Mesendoderm (in vitro differentiated cells): ENCODE measurements at regions not wholly inside any gene's neighbourhood (a gene's known extent, or its start where the extent isn't known, plus 50 kb on each side); places are given as distances from the start of the nearest gene placed in this dataset.
"Not testable (repeated sequence)": the region's sequence is repeated elsewhere in the genome, so short reads cannot be mapped to it uniquely, and the experiment has no call there.

Source experiments
- DNase-seq: peaks from one replicate; pipeline ENCODE4 v3.0.0; 2013
- H2AK5ac ChIP-seq: 2 replicates; pipeline ENCODE4 v1.6.1; 2013; ENCODE audit warnings: low read length, inconsistent platforms
- H2BK120ac ChIP-seq: 2 replicates; pipeline ENCODE4 v1.6.1; 2013; ENCODE audit warnings: low read depth, mild to moderate bottlenecking, low read length, moderate library complexity, mixed read lengths
- H2BK15ac ChIP-seq: replicated peaks from 2 replicates; pipeline ENCODE4 v1.6.1; 2013; ENCODE audit warnings: low read depth, mild to moderate bottlenecking, moderate library complexity
- H2BK5ac ChIP-seq: 2 replicates; pipeline ENCODE4 v1.6.1; 2013; ENCODE audit warnings: low read length, inconsistent platforms
- H3K18ac ChIP-seq: 2 replicates; pipeline ENCODE4 v1.6.1; 2013; ENCODE audit warnings: mild to moderate bottlenecking, low read length, mixed read lengths
- H3K23ac ChIP-seq: one replicate; pipeline ENCODE4 v1.6.1; 2013; ENCODE audit warnings: low read length
- H3K27ac ChIP-seq: 2 replicates; pipeline ENCODE4 v1.5.1; 2013; ENCODE audit warnings: low read depth, mild to moderate bottlenecking, inconsistent platforms, low read length, moderate library complexity
- H3K27me3 ChIP-seq: 2 replicates; pipeline ENCODE4 v1.6.1; 2013; ENCODE audit warnings: low read length, control low read depth, mild to moderate bottlenecking, inconsistent platforms; ENCODE audit not compliant: insufficient read depth, poor library complexity
- H3K36me3 ChIP-seq: 2 replicates; pipeline ENCODE4 v1.6.1; 2013; ENCODE audit warnings: low read length, inconsistent platforms; ENCODE audit not compliant: control insufficient read depth, insufficient read depth
- H3K4ac ChIP-seq: one replicate; pipeline ENCODE4 v1.6.1; 2013; ENCODE audit warnings: low read depth, mild to moderate bottlenecking, low read length, moderate library complexity
- H3K4me1 ChIP-seq: 2 replicates; pipeline ENCODE4 v1.6.1; 2013; ENCODE audit warnings: low read depth, low read length, inconsistent platforms; ENCODE audit not compliant: control insufficient read depth
- H3K4me2 ChIP-seq: 2 replicates; pipeline ENCODE4 v1.6.1; 2013; ENCODE audit warnings: low read length
- H3K4me3 ChIP-seq: 2 replicates; pipeline ENCODE4 v1.5.1; 2013; ENCODE audit warnings: mild to moderate bottlenecking, low read length
- H3K56ac ChIP-seq: one replicate; pipeline ENCODE4 v1.6.1; 2013; ENCODE audit warnings: low read length
- H3K79me1 ChIP-seq: 2 replicates; pipeline ENCODE4 v1.6.1; 2013; ENCODE audit warnings: low read length, inconsistent platforms
- H3K79me2 ChIP-seq: 2 replicates; pipeline ENCODE4 v1.6.1; 2013; ENCODE audit warnings: mild to moderate bottlenecking, low read length; ENCODE audit not compliant: control insufficient read depth, insufficient read depth
- H3K9ac ChIP-seq: 2 replicates; pipeline ENCODE4 v1.6.1; 2013; ENCODE audit warnings: low read length, inconsistent platforms
- H4K5ac ChIP-seq: one replicate; pipeline ENCODE4 v1.6.1; 2013; ENCODE audit warnings: low read length
- H4K8ac ChIP-seq: one replicate; pipeline ENCODE4 v1.6.1; 2013; ENCODE audit warnings: low read depth, mild to moderate bottlenecking, control low read depth, low read length, moderate library complexity
- WGBS: extraction: QIAGEN DNeasy Blood & Tissue Kit; methylation state at CpG from one replicate; pipeline ENCODE4 v1.1.7; 2013; ENCODE audit warnings: low lambda C conversion rate, missing lambda C conversion rate; ENCODE audit not compliant: insufficient coverage; ENCODE audit errors: extremely low coverage; 5-methylcytosine and 5-hydroxymethylcytosine counted together

GRCh38 chr12:72746048-72746447, 473.9 kb downstream of the TRHDE start:
- Histone ChIP-seq H2BK120ac (no peak overlapping the region), H2BK15ac (no peak overlapping the region), H3K4me1 (no peaks in the 10 kb centered on the region), H3K4me3 (no peak overlapping the region), H3K27ac (no peak overlapping the region), H3K9ac (no peak overlapping the region), H3K23ac (no peak overlapping the region), H4K5ac (no peak overlapping the region), H3K4ac (no peak overlapping the region), H2BK5ac (no peak overlapping the region), H3K56ac (no peak overlapping the region), H4K8ac (no peak overlapping the region), H3K36me3 (no peaks in the 10 kb centered on the region), H3K27me3 (no peaks in the 10 kb centered on the region), H3K79me2 (no peaks in the 10 kb centered on the region), H2AK5ac (no peak overlapping the region), H3K79me1 (no peaks in the 10 kb centered on the region), H3K4me2 (no peak overlapping the region), H3K18ac (no peak overlapping the region)
- no CpG with 5 or more reads among the region's 2 CpGs for WGBS
- DNase-seq, result no peak

- WGBS, result no CpG with 5 or more reads among the region's 4 CpGs
- no peak overlapping the region for H4K5ac ChIP-seq
- H3K4me2 ChIP-seq, result no peak overlapping the region
- H3K79me1 ChIP-seq, result no peaks in the 10 kb centered on the region
- H3K9ac ChIP-seq, result no peak overlapping the region
- no peak overlapping the region for H4K8ac ChIP-seq
- H3K56ac ChIP-seq, result no peak overlapping the region
- no peaks in the 10 kb centered on the region for H3K27me3 ChIP-seq
- no peak overlapping the region for H2BK120ac ChIP-seq
- H3K4me3 ChIP-seq, result no peak overlapping the region
- no peaks in the 10 kb centered on the region for H3K36me3 ChIP-seq
- no peaks in the 10 kb centered on the region for H3K4me1 ChIP-seq
- H2AK5ac ChIP-seq, result no peak overlapping the region
- no peak overlapping the region for H2BK5ac ChIP-seq
- H3K23ac ChIP-seq, result no peak overlapping the region
- no peak overlapping the region for H3K4ac ChIP-seq
- no peak for DNase-seq
- no peak overlapping the region for H3K27ac ChIP-seq
- no peaks in the 10 kb centered on the region for H3K79me2 ChIP-seq
- H2BK15ac ChIP-seq, result no peak overlapping the region
- H3K18ac ChIP-seq, result no peak overlapping the region
Measured at GRCh38 chr12:72747111-72747849, 475.1 kb downstream of the TRHDE start.

DNA sequence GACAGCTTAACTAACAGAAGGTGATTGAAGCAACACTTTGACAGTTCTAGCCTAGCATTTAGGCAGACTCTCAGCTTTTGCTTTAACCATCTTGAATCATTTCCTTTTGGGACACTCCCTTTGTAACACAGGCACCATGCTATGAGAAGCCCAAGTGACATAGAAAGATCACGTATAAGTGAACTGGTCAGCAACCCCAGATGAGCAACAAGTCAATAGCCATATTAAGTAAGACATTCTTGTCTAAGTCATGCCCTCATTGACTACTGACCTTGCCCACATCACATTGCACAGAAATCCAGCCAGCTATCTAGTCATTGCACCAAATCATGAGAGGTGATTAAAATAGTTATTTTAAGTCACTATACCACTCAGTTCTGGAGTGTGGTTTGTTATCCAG, 476.8 kb downstream of the TRHDE start:
- Histone ChIP-seq H3K23ac (no peak overlapping the region), H2AK5ac (no peak overlapping the region), H3K79me2 (no peaks in the 10 kb centered on the region), H3K4ac (no peak overlapping the region), H2BK15ac (no peak overlapping the region), H3K79me1 (no peaks in the 10 kb centered on the region), H2BK5ac (no peak overlapping the region), H3K9ac (no peak overlapping the region), H3K4me1 (no peaks in the 10 kb centered on the region), H3K27me3 (no peaks in the 10 kb centered on the region), H3K27ac (no peak overlapping the region), H4K5ac (no peak overlapping the region), H3K36me3 (no peaks in the 10 kb centered on the region), H3K4me3 (no peak overlapping the region), H2BK120ac (no peak overlapping the region), H3K4me2 (no peak overlapping the region), H3K56ac (no peak overlapping the region), H3K18ac (no peak overlapping the region), H4K8ac (no peak overlapping the region)
- no CpG with 5 or more reads among the region's 1 CpG for WGBS
- DNase-seq, result no peak

DNA sequence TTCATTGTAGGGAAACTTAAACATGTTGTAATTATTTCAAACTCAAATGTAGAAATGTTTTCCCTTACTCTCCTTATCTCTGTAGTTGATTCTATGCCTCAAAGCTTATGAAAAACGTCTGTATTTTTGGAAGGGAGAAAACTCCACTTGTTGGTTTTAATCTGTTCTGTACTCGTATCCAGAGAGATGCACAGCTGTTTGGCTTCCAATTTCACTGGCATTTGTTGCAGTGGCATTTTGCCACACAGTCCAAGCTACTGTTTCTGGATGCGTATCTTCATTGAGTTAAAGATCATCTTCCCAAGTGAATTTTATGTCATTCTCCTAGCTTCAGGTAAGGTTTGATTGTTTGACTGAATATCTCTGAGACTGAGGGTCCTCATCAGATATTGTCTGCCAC, 481.4 kb downstream of the TRHDE start:
- Histone ChIP-seq H3K4me3 (no peak overlapping the region), H2BK120ac (no peak overlapping the region), H3K27ac (no peak overlapping the region), H3K56ac (no peak overlapping the region), H3K36me3 (no peaks in the 10 kb centered on the region), H2AK5ac (no peak overlapping the region), H2BK5ac (no peak overlapping the region), H3K23ac (no peak overlapping the region), H3K18ac (peak overlapping the region; percentile 51), H3K4me1 (no peaks in the 10 kb centered on the region), H2BK15ac (no peak overlapping the region), H3K9ac (no peak overlapping the region), H3K27me3 (no peaks in the 10 kb centered on the region), H3K4me2 (no peak overlapping the region), H4K8ac (no peak overlapping the region), H3K79me1 (no peaks in the 10 kb centered on the region), H3K4ac (no peak overlapping the region), H3K79me2 (no peaks in the 10 kb centered on the region), H4K5ac (no peak overlapping the region)
- WGBS, result no CpG with 5 or more reads among the region's 3 CpGs
- no peak for DNase-seq

GRCh38 chr12:72754026-72754425, 481.9 kb downstream of the TRHDE start:
- not testable (repeated sequence) for H3K23ac ChIP-seq, H4K5ac ChIP-seq, H2BK5ac ChIP-seq, H3K79me1 ChIP-seq, H3K18ac ChIP-seq, H3K4me1 ChIP-seq, DNase-seq, H2BK15ac ChIP-seq, H3K9ac ChIP-seq, H2BK120ac ChIP-seq, H3K4me3 ChIP-seq, H3K27ac ChIP-seq, H4K8ac ChIP-seq, H2AK5ac ChIP-seq, H3K4me2 ChIP-seq, H3K27me3 ChIP-seq, H3K79me2 ChIP-seq, H3K56ac ChIP-seq, H3K36me3 ChIP-seq
- H3K4ac ChIP-seq, result peak overlapping the region; percentile 43
- WGBS, result no CpG with 5 or more reads among the region's 18 CpGs

GRCh38 chr12:72766517-72766916, 494.3 kb downstream of the TRHDE start:
- Histone ChIP-seq H3K56ac (no peak overlapping the region), H3K9ac (no peak overlapping the region), H2AK5ac (no peak overlapping the region), H4K8ac (no peak overlapping the region), H3K4ac (no peak overlapping the region), H3K18ac (no peak overlapping the region), H3K4me3 (no peak overlapping the region), H2BK15ac (peak overlapping the region; percentile 3), H2BK5ac (no peak overlapping the region), H3K79me1 (no peaks in the 10 kb centered on the region), H2BK120ac (no peak overlapping the region), H4K5ac (no peak overlapping the region), H3K27ac (no peak overlapping the region), H3K36me3 (no peaks in the 10 kb centered on the region), H3K79me2 (no peaks in the 10 kb centered on the region), H3K27me3 (no peaks in the 10 kb centered on the region), H3K4me2 (no peak overlapping the region), H3K23ac (no peak overlapping the region), H3K4me1 (no peaks in the 10 kb centered on the region)
- WGBS, result no CpG with 5 or more reads among the region's 2 CpGs
- DNase-seq, result no peak
